HT-29 (cell line): ENCODE measurements at regions not wholly inside any gene's neighbourhood (a gene's known extent, or its start where the extent isn't known, plus 50 kb on each side); places are given as distances from the start of the nearest gene placed in this dataset.

Source experiments
- DNase-seq: peaks from one replicate; pipeline ENCODE4 v3.0.0-alpha.2; 2015; ENCODE audit warnings: low spot score

GRCh38 chrX:40316502-40316901 is 218.7 kb upstream of the BCOR start:
- no peak for DNase-seq

GRCh38 chrX:40314070-40314469 is 216.3 kb upstream of the BCOR start:
- no peak for DNase-seq

GRCh38 chrX:40313269-40313668 is 215.5 kb upstream of the BCOR start:
- DNase-seq, result no peak

DNA sequence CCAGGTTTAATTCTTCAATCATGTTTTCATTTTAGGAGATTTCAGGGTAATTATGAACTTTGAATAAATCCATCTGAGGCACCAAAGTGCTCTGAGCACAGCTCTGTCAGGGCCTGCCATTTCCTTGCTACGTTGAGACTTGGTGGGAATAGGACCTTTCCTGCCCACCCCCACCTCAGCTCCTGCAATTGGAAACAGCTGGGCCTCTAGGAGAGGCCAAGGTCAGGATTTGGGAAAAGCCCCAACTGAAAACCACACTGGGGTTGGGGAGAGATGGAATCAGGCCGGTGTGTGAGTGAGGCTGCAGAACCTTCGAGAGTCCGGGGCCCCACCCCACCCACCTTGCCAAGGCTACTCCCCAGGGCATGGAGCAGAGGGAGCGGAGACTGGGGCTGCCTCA is 212.7 kb upstream of the BCOR start:
- DNase-seq, result no peak

GRCh38 chrX:40310016-40310415 is 212.3 kb upstream of the BCOR start:
- DNase-seq, result no peak

- DNase-seq, result no peak
These were observed 210.1 kb upstream of the BCOR start for GRCh38 chrX:40307871-40308270.

- no peak for DNase-seq
These were observed 206.4 kb upstream of the BCOR start for GRCh38 chrX:40304115-40304514.

- DNase-seq, result no peak
These were observed 205.7 kb upstream of the BCOR start for GRCh38 chrX:40303256-40304077.

DNA sequence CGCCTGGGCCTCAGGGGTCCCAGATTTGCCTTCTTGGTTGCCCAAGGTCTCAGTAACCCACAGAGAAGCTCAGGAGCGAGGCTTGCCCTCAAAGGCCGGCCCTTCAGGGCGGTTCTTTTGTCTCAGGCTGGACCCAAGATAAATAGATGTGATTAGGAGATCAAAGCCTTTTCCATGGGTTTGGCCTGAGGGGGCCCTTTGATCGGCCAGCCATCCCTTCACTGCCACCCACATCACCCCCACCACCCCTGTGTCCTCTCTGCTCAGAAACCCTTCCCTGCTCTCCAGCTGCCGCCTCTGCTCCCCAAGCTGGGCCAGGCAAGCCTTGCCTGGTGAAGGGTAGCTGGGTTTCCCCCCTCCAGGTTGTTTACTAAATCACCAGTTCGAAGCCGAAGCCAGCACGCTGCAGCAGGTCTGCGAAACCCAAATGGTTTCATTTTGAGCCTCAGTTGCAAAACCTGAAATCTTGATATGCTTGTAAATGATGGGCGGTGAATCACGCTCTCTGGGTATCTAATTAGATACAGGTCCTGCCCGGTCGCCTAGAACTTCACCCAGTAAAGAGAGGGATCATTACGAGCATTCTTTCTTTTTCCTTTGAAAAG is 202.6 kb upstream of the BCOR start:
- no peak for DNase-seq

- no peak for DNase-seq
These were observed 201.9 kb upstream of the BCOR start for GRCh38 chrX:40299641-40300046.

DNA sequence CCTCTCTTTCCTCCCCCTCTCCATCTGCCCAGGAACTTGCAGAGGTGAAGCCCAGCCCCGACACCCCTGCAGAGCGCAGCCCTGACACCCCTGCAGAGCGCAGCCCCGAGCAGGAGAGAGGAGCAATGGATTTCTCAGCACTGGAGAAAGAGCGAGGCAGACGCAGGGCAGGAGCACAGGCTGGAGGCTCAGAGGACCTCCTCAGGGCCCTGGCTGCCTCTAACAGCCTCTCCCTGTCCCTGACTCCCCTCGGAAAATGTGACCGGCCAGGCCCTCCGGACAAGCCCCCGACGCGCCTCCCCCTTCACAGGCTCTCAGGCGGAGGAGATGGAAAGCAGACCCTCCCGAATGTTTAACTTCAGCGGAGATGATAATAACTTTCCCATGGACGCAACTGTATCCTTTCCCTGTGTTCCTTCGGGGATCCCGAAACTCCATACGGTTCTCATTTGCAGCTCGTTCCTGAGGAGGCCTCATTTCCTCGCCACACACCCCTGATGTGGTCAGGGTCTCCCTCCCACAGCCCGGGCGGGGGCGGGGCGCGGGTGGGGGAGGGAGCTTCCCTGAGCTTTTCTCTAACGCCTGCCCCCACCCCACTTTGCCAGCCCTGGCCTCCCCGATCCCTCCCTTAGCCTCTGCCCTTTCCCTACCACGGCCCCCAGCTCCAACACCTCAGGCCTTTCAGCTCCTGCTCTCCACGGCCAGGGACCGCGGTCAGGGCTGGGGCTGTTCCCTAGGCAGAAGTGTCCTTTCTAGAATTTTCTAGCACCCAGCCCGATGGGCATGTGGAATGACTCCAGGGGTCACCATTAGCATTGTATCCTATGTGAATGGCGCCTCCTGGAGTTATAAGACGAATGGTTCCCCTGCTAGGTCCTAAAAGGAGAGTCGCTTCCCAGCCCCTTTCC is 201.1 kb upstream of the BCOR start:
- no peak for DNase-seq

DNA sequence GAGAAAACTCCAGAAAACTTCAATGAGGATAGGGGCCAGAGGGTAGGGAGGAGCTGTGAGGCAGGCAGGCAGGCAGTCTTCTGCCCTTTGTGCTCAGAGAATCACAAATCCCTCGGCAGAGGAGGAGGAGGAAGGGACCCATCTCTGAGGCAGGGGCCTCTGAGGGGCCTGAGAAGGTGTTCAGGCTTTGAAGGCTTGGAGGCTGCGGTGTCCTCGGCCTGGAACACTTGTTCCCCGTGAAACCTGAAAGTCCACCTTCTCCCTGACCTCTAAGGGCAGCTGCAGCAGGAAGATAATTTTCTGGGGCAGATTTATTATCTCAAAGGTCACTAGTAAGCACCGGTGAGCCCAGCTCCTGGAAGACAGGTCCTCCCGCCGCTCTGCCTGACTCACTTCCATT is 200.3 kb upstream of the BCOR start:
- DNase-seq, result peak; percentile 10

DNA sequence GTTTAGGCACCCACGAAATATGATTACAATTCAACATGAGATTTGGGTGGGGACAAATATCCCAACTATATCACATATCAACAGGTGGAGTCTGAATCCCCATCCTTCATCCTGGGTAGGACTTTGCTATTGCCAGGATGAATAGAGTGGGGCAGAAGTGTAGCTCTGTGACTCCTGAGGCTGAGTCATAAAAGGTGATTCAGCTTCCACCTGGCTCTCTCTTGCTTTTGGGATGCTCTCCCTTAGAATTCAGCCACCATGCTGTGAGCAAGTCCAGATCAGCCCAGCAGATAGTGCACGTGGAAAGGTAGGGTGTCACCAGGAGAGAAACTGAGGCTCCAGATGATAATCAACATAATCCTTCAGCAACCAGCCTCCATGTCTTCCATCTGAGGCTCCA is 193.8 kb upstream of the BCOR start:
- DNase-seq, result no peak

DNA sequence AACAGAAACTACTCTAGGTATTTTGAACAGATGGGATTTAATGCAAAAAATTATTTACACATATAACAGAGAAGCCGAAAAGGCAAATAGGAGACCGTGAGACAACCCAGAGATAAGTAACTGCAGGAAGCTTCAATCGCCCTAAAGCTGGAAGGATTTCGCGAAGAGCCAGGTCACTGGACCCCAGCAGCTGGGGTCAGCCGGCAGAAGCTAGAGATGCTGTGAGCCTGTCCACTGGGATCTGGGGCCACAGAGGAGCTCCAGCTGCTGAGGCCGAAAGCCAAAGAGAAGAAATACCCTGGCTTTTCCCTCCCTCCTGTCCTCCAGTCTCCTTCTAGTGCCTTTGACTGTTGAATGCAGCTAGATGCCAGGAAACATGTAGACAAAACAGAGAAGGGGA is 192.8 kb upstream of the BCOR start:
- DNase-seq, result no peak

DNA sequence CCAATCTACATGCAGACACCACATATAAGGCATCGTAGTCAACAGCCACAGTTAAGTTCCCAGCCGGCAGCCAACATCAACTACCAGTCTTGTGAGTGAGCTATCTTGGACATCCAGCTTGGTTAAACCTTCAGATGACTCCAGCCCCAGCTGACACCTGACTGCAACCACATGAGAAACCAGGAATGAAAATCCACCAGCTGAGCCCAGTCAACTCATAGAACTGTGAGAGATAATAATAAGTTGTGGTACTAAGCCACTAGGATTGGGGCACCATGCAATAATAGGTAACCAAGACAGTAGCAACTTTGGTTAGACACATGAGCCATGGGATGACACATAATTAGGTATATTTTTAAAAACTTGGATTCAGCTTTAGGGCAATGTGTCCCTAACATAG is 188.1 kb upstream of the BCOR start:
- DNase-seq, result no peak

- DNase-seq, result no peak
These were observed 187.1 kb upstream of the BCOR start for GRCh38 chrX:40284852-40285251.

- no peak for DNase-seq
These were observed 186.2 kb upstream of the BCOR start for GRCh38 chrX:40283981-40284380.

DNA sequence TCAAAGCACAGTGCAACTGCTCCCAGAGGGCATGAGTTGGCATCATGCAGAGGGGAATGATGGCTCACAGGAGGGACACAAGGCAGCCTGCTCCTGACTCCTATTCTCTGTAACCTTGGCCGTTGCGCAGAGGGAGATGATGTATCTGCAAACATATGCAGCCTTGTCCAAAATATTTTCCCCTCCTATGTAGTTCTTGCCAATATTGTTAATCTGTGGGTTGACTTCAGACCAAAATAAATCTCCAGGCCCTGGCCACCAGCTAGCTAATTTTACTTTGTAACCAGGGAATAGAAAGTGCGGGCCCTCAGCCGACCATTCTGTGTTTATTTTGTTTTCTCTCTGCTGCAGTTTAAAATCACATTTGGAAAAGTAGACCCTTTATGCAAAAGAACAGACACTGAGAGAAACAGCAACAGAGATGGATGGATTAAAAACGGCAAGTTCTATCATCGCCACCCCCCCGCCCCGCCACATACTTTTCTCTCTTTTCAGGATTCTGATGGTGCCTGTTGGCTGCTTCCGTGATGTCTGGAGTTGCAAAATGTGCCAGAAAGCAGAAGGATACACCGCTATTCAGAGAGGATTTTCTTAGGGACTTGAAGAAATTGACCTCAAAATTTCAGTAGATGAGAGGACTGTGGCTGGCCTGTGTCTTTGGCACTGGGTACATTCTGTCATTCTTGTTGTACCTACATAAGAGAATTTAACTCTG is 185.3 kb upstream of the BCOR start:
- DNase-seq, result no peak

- no peak for DNase-seq
These were observed 184.6 kb upstream of the BCOR start for GRCh38 chrX:40282348-40282747.

DNA sequence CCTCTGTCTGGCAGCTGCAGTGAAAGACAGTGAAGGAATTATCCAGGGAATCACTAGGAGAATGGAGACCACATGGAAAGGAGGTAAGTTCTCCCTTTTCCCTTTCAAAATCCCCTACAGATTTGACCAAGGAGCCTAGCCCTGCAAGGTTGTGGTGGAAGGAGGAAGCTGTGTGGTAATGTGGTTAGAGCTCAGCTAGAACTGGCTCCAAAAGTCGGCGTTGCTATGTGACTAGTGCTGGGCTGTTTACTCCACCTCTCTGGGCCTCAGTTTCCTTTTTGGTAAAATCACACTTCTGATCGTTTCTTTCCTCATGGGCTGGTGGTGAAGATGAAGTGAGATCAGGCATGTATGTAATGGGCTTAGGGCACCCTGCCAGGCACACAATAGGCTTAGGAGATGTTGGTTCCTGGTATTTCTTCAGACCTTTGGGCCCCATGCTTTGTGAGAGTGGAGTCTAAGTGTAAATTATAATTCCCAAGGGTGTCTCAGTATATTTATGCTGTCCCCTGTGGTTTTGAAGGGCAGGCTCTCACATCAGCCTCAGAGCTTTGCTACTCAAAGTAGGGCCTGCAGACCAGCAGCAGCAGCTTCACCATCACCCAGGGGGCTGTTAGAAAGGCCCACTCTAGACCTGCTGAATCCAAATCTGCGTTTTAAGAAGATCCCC is 183.7 kb upstream of the BCOR start:
- no peak for DNase-seq

DNA sequence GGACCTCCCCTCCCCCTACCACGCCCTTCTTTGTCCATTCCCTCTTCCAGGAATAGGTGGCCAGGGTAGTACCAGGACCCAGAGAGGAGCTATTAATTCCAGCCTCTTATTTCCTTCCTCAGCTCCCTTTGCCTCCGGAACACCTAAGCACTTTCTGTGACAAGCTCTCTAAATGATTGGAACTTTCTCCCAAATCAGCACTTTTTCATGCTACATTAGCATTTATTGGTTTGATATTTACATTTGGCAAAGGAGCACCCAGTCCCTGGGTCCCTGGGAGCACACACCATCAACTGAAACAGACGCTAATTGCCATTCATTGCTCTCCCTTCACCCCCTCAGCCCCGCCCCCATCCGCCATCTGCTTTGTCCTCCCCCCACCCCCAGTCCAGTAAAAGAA is 182.0 kb upstream of the BCOR start:
- DNase-seq, result no peak
